Endothelial cell of umbilical vein (primary cell): ENCODE measurements at regions not wholly inside any gene's neighbourhood (a gene's known extent, or its start where the extent isn't known, plus 50 kb on each side); places are given as distances from the start of the nearest gene placed in this dataset.

ENCODE experiments used
- BruUV-seq: library from RNA; stranded (reverse); fragments of 400-500 nt; replicated peaks from 2 replicates; lab custom pipeline; 2021; lab: Mats Ljungman, UMichigan
- CTCF ChIA-PET: fragments of 300-600, 350-600 bp; sonication (Branson Sonifier 250); formaldehyde crosslinking; loops from one replicate; lab custom pipeline; 2021; ENCODE audit warnings: antibody characterized with exemption, inconsistent platforms; lab: Charles Lee
- POLR2A ChIA-PET: fragments of 300-600, 350-600 bp; sonication (Branson Sonifier 250); formaldehyde crosslinking; loops from one replicate; lab custom pipeline; 2021; ENCODE audit warnings: antibody characterized with exemption, inconsistent platforms; lab: Charles Lee
- DNase-seq: peaks from one replicate; pipeline ENCODE4 v3.0.0-alpha.2; 2011; ENCODE audit warnings: low read depth, low spot score
- FAIRE-seq: peaks from 2 replicates; lab custom pipeline; 2011; peaks lifted over from hg19 to GRCh38; lab: Jason Lieb, UNC
- H2AFZ ChIP-seq: 2 replicates; pipeline ENCODE4 v1.6.0; 2012; ENCODE audit warnings: low read depth, low read length, control low read depth, inconsistent platforms
- H3K27ac ChIP-seq: 2 replicates; pipeline ENCODE4 v1.5.1; 2011; ENCODE audit warnings: low read depth, mild to moderate bottlenecking, control low read depth, low read length, moderate library complexity; ENCODE audit not compliant: insufficient read depth
- H3K27me3 ChIP-seq, 2 experiments: 2 replicates each; pipeline versions ENCODE4 v1.6.0 to v1.6.1; 2011; ENCODE audit warnings: low read length in 2 of 2, mixed read lengths in 1 of 2; ENCODE audit not compliant: control insufficient read depth in 2 of 2, insufficient read depth in 2 of 2
- H3K36me3 ChIP-seq, 2 experiments: 2 replicates in 1 of 2; 3 replicates in 1 of 2; pipeline ENCODE4 v1.5.1; 2011; ENCODE audit warnings: low read length in 2 of 2, mild to moderate bottlenecking in 1 of 2, moderate library complexity in 1 of 2; ENCODE audit not compliant: control insufficient read depth in 2 of 2, insufficient read depth in 2 of 2; ENCODE audit errors: extremely low read depth in 1 of 2
- H3K4me1 ChIP-seq: 3 replicates; pipeline ENCODE4 v1.5.1; 2011; ENCODE audit warnings: mild to moderate bottlenecking, low read length; ENCODE audit not compliant: control insufficient read depth, insufficient read depth; ENCODE audit errors: extremely low read depth
- H3K4me2 ChIP-seq: 2 replicates; pipeline ENCODE4 v1.6.1; 2011; ENCODE audit warnings: low read length, control low read depth, mixed read lengths; ENCODE audit not compliant: insufficient read depth
- H3K4me3 ChIP-seq, 3 experiments: fragments of 200-600 bp in 1 of 3; sonication (generic), shearing (Covaris generic) in 1 of 3; replicated peaks in 1 of 3; 2 replicates each; pipeline ENCODE4 v1.5.1; 2011 to 2016; ENCODE audit warnings: control low read depth in 3 of 3, low read length in 3 of 3, mild to moderate bottlenecking in 2 of 3, inconsistent platforms in 1 of 3, low read depth in 1 of 3, moderate library complexity in 1 of 3; ENCODE audit not compliant: insufficient read depth in 1 of 3
- H3K79me2 ChIP-seq: 2 replicates; pipeline ENCODE4 v1.6.0; 2012; ENCODE audit warnings: low read length, inconsistent platforms; ENCODE audit not compliant: control insufficient read depth, insufficient read depth
- H3K9ac ChIP-seq: replicated peaks from 2 replicates; pipeline ENCODE3; 2011; ENCODE audit warnings: low read length, control low read depth; ENCODE audit not compliant: insufficient read depth; ENCODE audit errors: extremely low read depth
- H3K9me1 ChIP-seq: replicated peaks from 3 replicates; pipeline ENCODE4 v1.6.0; 2011; ENCODE audit warnings: mild to moderate bottlenecking, low read length; ENCODE audit not compliant: control insufficient read depth, insufficient read depth; ENCODE audit errors: extremely low read depth
- H3K9me3 ChIP-seq: replicated peaks from 2 replicates; pipeline ENCODE4 v1.5.1; 2012; ENCODE audit warnings: low read length, inconsistent platforms; ENCODE audit not compliant: control insufficient read depth, insufficient read depth
- H4K20me1 ChIP-seq: replicated peaks from 2 replicates; pipeline ENCODE3; 2011; ENCODE audit warnings: mild to moderate bottlenecking, low read length; ENCODE audit not compliant: control insufficient read depth, insufficient read depth; ENCODE audit errors: extremely low read depth
- EZH2 ChIP-seq: IDR thresholded peaks from 2 replicates; pipeline ENCODE4 v1.6.1; 2012; ENCODE audit warnings: borderline replicate concordance, low read depth, mild to moderate bottlenecking, moderate library complexity, low read length, inconsistent platforms; ENCODE audit not compliant: severe bottlenecking
- FOS ChIP-seq: IDR thresholded peaks from 2 replicates; pipeline ENCODE4 v1.6.1; 2011; ENCODE audit warnings: mild to moderate bottlenecking, low read length, moderate library complexity, borderline replicate concordance; ENCODE audit not compliant: insufficient read depth
- GATA2 ChIP-seq: IDR thresholded peaks from 2 replicates; pipeline ENCODE4 v1.7.0; 2011; ENCODE audit warnings: low read depth, mild to moderate bottlenecking, moderate library complexity, mixed read lengths, low read length; ENCODE audit not compliant: insufficient read length, insufficient read depth
- JUN ChIP-seq: IDR thresholded peaks from 2 replicates; pipeline ENCODE4 v1.6.1; 2011; ENCODE audit warnings: borderline replicate concordance, low read depth; ENCODE audit not compliant: insufficient read length, insufficient read depth
- MAX ChIP-seq: IDR thresholded peaks from 2 replicates; pipeline ENCODE4 v1.6.1; 2011; ENCODE audit not compliant: insufficient read depth, insufficient read length
- MYC ChIP-seq: IDR thresholded peaks from one replicate; pipeline ENCODE4 v1.6.1; 2011; ENCODE audit warnings: mild to moderate bottlenecking, low read depth, low read length
- POLR2A ChIP-seq: IDR thresholded peaks from 2 replicates; pipeline ENCODE4 v1.6.1; 2012; ENCODE audit warnings: low read depth, mild to moderate bottlenecking, control low read depth, low read length
- POLR2AphosphoS5 ChIP-seq: IDR thresholded peaks from 2 replicates; pipeline ENCODE4 v1.6.1; 2012; ENCODE audit warnings: low read depth, mild to moderate bottlenecking, control low read depth, low read length, moderate library complexity; ENCODE audit not compliant: insufficient read depth
- dilution Hi-C: fragments of 300-500 bp; cut with MboI; formaldehyde crosslinking; loops from one replicate; pipeline ENCODE4 v1.15.0; 2019; ENCODE audit warnings: low sequenced_read_pairs; ENCODE audit not compliant: extremely low pct_ligation_motif_present
- intact Hi-C: fragments of 100-400 bp; cut with micrococcal nuclease; formaldehyde crosslinking; loops from one replicate; pipeline ENCODE4 v1.10.0; 2022
- TF ChIP-seq, protein P1 (sequence below), 2 donors: IDR thresholded peaks; 1 replicate in 1 of 2; 2 replicates in 1 of 2; pipeline ENCODE4 v1.5.1; 2011; ENCODE audit warnings: low read length in 2 of 2, mild to moderate bottlenecking in 2 of 2, moderate library complexity in 2 of 2, control low read depth in 1 of 2, inconsistent platforms in 1 of 2, low read depth in 1 of 2; ENCODE audit not compliant: insufficient read depth in 1 of 2; ENCODE audit errors: extremely low read depth in 1 of 2

- CTCF ChIA-PET = interaction anchor here (2.6 kb wide), 1 partner anchor 10 kb away, joined by 5 read pairs; no protein-coding TSS in a partner anchor
- no peak overlapping the region for H3K27ac ChIP-seq
- no peak for TF ChIP-seq POLR2AphosphoS5
- TF ChIP-seq, protein P1, sequence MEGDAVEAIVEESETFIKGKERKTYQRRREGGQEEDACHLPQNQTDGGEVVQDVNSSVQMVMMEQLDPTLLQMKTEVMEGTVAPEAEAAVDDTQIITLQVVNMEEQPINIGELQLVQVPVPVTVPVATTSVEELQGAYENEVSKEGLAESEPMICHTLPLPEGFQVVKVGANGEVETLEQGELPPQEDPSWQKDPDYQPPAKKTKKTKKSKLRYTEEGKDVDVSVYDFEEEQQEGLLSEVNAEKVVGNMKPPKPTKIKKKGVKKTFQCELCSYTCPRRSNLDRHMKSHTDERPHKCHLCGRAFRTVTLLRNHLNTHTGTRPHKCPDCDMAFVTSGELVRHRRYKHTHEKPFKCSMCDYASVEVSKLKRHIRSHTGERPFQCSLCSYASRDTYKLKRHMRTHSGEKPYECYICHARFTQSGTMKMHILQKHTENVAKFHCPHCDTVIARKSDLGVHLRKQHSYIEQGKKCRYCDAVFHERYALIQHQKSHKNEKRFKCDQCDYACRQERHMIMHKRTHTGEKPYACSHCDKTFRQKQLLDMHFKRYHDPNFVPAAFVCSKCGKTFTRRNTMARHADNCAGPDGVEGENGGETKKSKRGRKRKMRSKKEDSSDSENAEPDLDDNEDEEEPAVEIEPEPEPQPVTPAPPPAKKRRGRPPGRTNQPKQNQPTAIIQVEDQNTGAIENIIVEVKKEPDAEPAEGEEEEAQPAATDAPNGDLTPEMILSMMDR (IDR thresholded peaks at IDR 0.05; ENCODE audit: extremely low read depth in 1 of 2, insufficient read depth in 1 of 2, low read depth in 1 of 2, low read length in 2 of 2) = no peak
- no peak for TF ChIP-seq FOS
- TF ChIP-seq EZH2 = no peak
- no peak for TF ChIP-seq JUN
- TF ChIP-seq GATA2 = no peak
- no peak for TF ChIP-seq POLR2A
- TF ChIP-seq MAX = no peak
- no peak for TF ChIP-seq MYC
- no peaks in the 10 kb centered on the region for H4K20me1 ChIP-seq
- no peaks in the 10 kb centered on the region for H3K79me2 ChIP-seq
- H3K4me3 ChIP-seq = no peak overlapping the region
- no peaks in the 10 kb centered on the region for H3K9me3 ChIP-seq
- H3K4me2 ChIP-seq = no peak overlapping the region
- BruUV-seq = no TSS peak
- POLR2A ChIA-PET = no interaction called here
- no peak overlapping the region for H3K9ac ChIP-seq
- no peaks in the 10 kb centered on the region for H3K36me3 ChIP-seq
- peaks cover 0 to 5% of the 10 kb centered on the region in 2 experiments for H3K27me3 ChIP-seq
- intact Hi-C loops = no loop called here
- no peak for DNase-seq
- no peaks in the 10 kb centered on the region for H3K4me1 ChIP-seq
- H2AFZ ChIP-seq = no peak overlapping the region
- no peaks in the 10 kb centered on the region for H3K9me1 ChIP-seq
- no peak for FAIRE-seq
- dilution Hi-C loops = loop anchor here (25.0 kb wide), 1 partner anchor 285 kb away; no protein-coding TSS in a partner anchor
These were observed 131.5 kb upstream of the LGALSL start for GRCh38 chr2:64322433-64322832.
